SK-N-SH (cell line): ENCODE measurements at regions not wholly inside any gene's neighbourhood (a gene's known extent, or its start where the extent isn't known, plus 50 kb on each side); places are given as distances from the start of the nearest gene placed in this dataset.

Experiments used
- CTCF ChIP-seq: fragments of 200-600 bp; sonication (generic); IDR thresholded peaks from 2 replicates; pipeline ENCODE4 v1.6.1; 2017; ENCODE audit warnings: antibody characterized with exemption, mild to moderate bottlenecking, moderate library complexity
- USF2 ChIP-seq: fragments of 150-350 bp; IDR thresholded peaks from 2 replicates; pipeline ENCODE4 v1.6.1; 2017; ENCODE audit warnings: antibody characterized with exemption, low read length, low read depth, borderline replicate concordance

DNA sequence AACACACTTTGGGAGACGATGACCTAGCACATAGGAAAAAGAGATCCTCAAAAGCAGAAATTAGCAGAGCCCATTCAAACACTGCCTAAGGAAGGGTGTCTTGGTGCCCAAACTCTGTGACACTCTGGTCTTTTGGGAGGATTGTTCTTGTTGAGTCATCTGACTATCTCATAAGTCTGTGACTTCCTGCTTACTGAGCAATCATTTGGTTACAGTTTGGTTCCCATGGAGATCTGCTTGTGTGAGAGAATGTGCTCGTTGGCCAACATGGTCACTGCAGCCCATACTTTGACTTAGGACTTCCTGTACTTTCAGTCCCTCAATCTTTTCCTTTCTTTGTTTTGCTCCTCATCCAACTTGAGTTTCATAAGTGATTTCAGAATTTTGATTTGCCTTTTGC is 602.9 kb downstream of the NYAP2 start:
- no peak for TF ChIP-seq CTCF
- TF ChIP-seq USF2 = no peak
